ENCODE measurements at regions not wholly inside any gene's neighbourhood (a gene's known extent, or its start where the extent isn't known, plus 50 kb on each side); places are given as distances from the start of the nearest gene placed in this dataset.

DNA sequence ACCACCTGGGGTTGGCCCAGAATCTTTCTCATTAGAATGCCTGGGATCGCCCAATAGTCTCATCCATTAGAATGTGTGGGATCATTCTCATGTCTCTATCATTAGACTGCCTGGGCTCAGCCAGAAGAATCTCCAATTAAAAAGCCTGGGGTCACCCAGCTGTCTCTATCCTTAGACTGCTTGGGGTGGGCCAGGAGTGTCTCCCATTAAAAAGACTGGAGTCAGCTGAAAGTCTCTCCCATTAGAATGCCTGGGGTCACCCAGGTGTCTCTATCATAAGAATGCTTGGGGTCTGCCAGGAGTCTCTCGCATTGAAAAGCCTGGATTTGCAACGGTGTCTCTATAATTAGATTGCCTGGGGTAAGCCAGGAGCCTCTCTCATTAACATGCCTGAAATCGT is 2225.7 kb downstream of the TP53TG3F start:
- H3K27me3 ChIP-seq (ENCODE audit: insufficient read depth, poor library complexity, severe bottlenecking), result no peaks in the 10 kb centered on the region
- TF ChIP-seq, protein P1, sequence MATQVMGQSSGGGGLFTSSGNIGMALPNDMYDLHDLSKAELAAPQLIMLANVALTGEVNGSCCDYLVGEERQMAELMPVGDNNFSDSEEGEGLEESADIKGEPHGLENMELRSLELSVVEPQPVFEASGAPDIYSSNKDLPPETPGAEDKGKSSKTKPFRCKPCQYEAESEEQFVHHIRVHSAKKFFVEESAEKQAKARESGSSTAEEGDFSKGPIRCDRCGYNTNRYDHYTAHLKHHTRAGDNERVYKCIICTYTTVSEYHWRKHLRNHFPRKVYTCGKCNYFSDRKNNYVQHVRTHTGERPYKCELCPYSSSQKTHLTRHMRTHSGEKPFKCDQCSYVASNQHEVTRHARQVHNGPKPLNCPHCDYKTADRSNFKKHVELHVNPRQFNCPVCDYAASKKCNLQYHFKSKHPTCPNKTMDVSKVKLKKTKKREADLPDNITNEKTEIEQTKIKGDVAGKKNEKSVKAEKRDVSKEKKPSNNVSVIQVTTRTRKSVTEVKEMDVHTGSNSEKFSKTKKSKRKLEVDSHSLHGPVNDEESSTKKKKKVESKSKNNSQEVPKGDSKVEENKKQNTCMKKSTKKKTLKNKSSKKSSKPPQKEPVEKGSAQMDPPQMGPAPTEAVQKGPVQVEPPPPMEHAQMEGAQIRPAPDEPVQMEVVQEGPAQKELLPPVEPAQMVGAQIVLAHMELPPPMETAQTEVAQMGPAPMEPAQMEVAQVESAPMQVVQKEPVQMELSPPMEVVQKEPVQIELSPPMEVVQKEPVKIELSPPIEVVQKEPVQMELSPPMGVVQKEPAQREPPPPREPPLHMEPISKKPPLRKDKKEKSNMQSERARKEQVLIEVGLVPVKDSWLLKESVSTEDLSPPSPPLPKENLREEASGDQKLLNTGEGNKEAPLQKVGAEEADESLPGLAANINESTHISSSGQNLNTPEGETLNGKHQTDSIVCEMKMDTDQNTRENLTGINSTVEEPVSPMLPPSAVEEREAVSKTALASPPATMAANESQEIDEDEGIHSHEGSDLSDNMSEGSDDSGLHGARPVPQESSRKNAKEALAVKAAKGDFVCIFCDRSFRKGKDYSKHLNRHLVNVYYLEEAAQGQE (IDR thresholded peaks at IDR 0.05; ENCODE audit: insufficient replicate concordance, low read depth), result no peak
- TF ChIP-seq GABPA (IDR thresholded peaks at IDR 0.05; ENCODE audit: low read depth), result no peak
- TF ChIP-seq, protein P2, sequence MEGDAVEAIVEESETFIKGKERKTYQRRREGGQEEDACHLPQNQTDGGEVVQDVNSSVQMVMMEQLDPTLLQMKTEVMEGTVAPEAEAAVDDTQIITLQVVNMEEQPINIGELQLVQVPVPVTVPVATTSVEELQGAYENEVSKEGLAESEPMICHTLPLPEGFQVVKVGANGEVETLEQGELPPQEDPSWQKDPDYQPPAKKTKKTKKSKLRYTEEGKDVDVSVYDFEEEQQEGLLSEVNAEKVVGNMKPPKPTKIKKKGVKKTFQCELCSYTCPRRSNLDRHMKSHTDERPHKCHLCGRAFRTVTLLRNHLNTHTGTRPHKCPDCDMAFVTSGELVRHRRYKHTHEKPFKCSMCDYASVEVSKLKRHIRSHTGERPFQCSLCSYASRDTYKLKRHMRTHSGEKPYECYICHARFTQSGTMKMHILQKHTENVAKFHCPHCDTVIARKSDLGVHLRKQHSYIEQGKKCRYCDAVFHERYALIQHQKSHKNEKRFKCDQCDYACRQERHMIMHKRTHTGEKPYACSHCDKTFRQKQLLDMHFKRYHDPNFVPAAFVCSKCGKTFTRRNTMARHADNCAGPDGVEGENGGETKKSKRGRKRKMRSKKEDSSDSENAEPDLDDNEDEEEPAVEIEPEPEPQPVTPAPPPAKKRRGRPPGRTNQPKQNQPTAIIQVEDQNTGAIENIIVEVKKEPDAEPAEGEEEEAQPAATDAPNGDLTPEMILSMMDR (IDR thresholded peaks at IDR 0.05; ENCODE audit: insufficient read depth, low read length), result no peak
- TF ChIP-seq SPI1 (IDR thresholded peaks at IDR 0.05; ENCODE audit: borderline replicate concordance, low read depth), result no peak
- TF ChIP-seq POLR2AphosphoS5 (IDR thresholded peaks at IDR 0.05; ENCODE audit: low read depth), result no peak
- DNase-seq (ENCODE audit: low read depth in 1 of 2, low spot score in 1 of 2), result no peak

DNA sequence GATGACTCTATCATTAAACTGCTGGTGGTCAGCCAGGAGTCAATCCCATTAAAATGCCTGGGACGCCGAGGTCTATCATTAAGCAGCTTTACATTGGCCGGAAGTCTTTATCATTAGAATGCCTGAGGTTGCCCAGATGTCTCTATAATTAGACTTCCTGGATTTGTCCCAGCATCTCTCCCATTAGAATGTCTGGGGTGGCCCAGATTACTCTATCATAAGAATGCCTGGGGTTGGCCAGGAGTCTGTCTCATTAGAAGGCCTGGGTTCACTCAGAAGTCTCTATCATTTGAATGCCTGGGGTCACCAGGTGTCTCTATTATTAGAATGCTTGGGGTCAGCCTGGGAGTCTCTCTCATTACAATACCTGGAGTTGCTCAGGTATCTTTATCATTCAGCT is 2227.2 kb downstream of the TP53TG3F start:
- no peak overlapping the region for H3K27ac ChIP-seq (replicated peaks)
- no peak for DNase-seq (ENCODE audit: low read depth in 1 of 2, low spot score in 1 of 2)
- TF ChIP-seq, protein P1 (IDR thresholded peaks at IDR 0.05; ENCODE audit: insufficient replicate concordance, low read depth), result no peak
- TF ChIP-seq GABPA (IDR thresholded peaks at IDR 0.05; ENCODE audit: low read depth) (no peak), POLR2AphosphoS5 (IDR thresholded peaks at IDR 0.05; ENCODE audit: low read depth) (no peak), SPI1 (IDR thresholded peaks at IDR 0.05; ENCODE audit: borderline replicate concordance, low read depth) (no peak)
- TF ChIP-seq, protein P2 (IDR thresholded peaks at IDR 0.05; ENCODE audit: insufficient read depth, low read length), result no peak
- H3K4me3 ChIP-seq (replicated peaks; ENCODE audit: insufficient read depth, low read length), result no peak overlapping the region
- H3K27me3 ChIP-seq (ENCODE audit: insufficient read depth, poor library complexity, severe bottlenecking), result no peaks in the 10 kb centered on the region

More for the DNA sequence above, 2225.7 kb downstream of the TP53TG3F start:
- no peak overlapping the region for H3K4me3 ChIP-seq (replicated peaks; ENCODE audit: insufficient read depth, low read length)
- H3K27ac ChIP-seq (replicated peaks), result no peak overlapping the region

DNA sequence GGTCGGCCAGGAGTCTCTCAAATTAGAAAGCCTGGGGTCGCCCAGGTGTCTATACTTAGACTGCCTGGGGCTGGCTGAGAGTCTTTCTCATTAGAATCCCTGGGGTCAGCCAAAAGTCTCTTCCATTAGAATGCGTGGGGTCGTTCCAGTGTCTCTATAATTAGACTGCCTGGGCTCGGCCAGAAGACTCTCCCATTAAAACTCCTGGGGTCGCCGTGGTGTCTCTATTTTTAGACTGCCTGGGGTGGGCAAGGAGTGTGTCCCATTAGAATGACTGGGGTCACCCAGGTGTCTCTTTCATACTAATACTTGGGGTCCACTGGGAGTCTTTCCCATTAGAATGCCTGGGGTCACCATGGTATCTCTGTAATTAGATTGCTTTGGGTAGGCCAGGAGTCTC is 2227.7 kb downstream of the TP53TG3F start:
- Histone ChIP-seq H3K27ac (replicated peaks) (no peak overlapping the region), H3K4me3 (replicated peaks; ENCODE audit: insufficient read depth, low read length) (no peak overlapping the region), H3K27me3 (ENCODE audit: insufficient read depth, poor library complexity, severe bottlenecking) (no peaks in the 10 kb centered on the region)
- DNase-seq (ENCODE audit: low read depth in 1 of 2, low spot score in 1 of 2), result no peak
- TF ChIP-seq POLR2AphosphoS5 (IDR thresholded peaks at IDR 0.05; ENCODE audit: low read depth), result no peak
- TF ChIP-seq, protein P1 (IDR thresholded peaks at IDR 0.05; ENCODE audit: insufficient replicate concordance, low read depth), result no peak

DNA sequence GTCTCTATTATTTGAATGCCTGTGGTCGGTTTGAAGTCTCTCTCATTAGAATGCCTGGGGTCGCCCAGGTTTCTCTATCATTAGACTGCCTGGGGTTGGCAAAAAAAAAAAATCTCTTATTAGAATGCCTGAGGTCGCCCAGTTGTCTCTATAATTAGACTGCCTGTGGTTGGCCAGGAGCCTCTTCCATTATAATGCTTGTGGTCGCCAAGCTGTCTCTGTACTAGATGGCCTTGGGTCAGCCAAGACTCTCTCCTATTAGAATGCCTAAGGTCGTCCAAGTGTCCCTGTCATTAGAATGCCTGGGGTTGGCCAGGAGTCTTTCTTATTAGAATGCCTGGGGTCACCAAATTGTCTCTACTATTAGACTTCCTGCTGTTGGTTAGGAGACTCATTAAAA is 2228.4 kb downstream of the TP53TG3F start:
- TF ChIP-seq POLR2AphosphoS5 (IDR thresholded peaks at IDR 0.05; ENCODE audit: low read depth) (no peak), GABPA (IDR thresholded peaks at IDR 0.05; ENCODE audit: low read depth) (no peak), SPI1 (IDR thresholded peaks at IDR 0.05; ENCODE audit: borderline replicate concordance, low read depth) (no peak)
- TF ChIP-seq, protein P1 (IDR thresholded peaks at IDR 0.05; ENCODE audit: insufficient replicate concordance, low read depth), result no peak
- TF ChIP-seq, protein P2 (IDR thresholded peaks at IDR 0.05; ENCODE audit: insufficient read depth, low read length), result no peak
- DNase-seq (ENCODE audit: low read depth in 1 of 2, low spot score in 1 of 2), result no peak
- Histone ChIP-seq H3K27ac (replicated peaks) (no peak overlapping the region), H3K27me3 (ENCODE audit: insufficient read depth, poor library complexity, severe bottlenecking) (no peaks in the 10 kb centered on the region), H3K4me3 (replicated peaks; ENCODE audit: insufficient read depth, low read length) (no peak overlapping the region)
